CD4-positive, alpha-beta memory T cell (primary cell): ENCODE measurements at regions not wholly inside any gene's neighbourhood (a gene's known extent, or its start where the extent isn't known, plus 50 kb on each side); places are given as distances from the start of the nearest gene placed in this dataset.
A peak's percentile ranks its signal among the peaks of the same experiment; 100 is the strongest.
"Not testable (repeated sequence)": the region's sequence is repeated elsewhere in the genome, so short reads cannot be mapped to it uniquely, and the experiment has no call there.

Source experiments
- CTCF ChIA-PET: fragments of 350-600 bp; sonication (Branson Sonifier 250); formaldehyde crosslinking; loops from one replicate; lab custom pipeline; 2021; ENCODE audit warnings: inconsistent platforms; ENCODE audit not compliant: partially characterized antibody; lab: Charles Lee
- POLR2A ChIA-PET: fragments of 350-600 bp; sonication (Branson Sonifier 250); formaldehyde crosslinking; loops from one replicate; lab custom pipeline; 2021; ENCODE audit not compliant: partially characterized antibody; lab: Charles Lee
- DNase-seq, 5 donors: peaks; one replicate each; pipeline versions ENCODE4 v3.0.0 to v3.0.0-alpha.2; 2020 to 2022; ENCODE audit warnings: mixed read lengths in 1 of 5
- H3K27ac ChIP-seq: one replicate; pipeline ENCODE4 v1.7.0; 2013; ENCODE audit warnings: low read depth, low read length
- H3K27me3 ChIP-seq: 2 replicates; pipeline ENCODE4 v1.7.0; 2013; ENCODE audit warnings: mild to moderate bottlenecking, low read length, moderate library complexity; ENCODE audit not compliant: insufficient read depth
- H3K36me3 ChIP-seq: 2 replicates; pipeline ENCODE4 v1.7.0; 2013; ENCODE audit warnings: mild to moderate bottlenecking, low read length, moderate library complexity; ENCODE audit not compliant: insufficient read depth
- H3K4me1 ChIP-seq: 2 replicates; pipeline ENCODE4 v1.7.0; 2013; ENCODE audit warnings: mild to moderate bottlenecking, low read length, moderate library complexity; ENCODE audit not compliant: insufficient read depth
- H3K4me3 ChIP-seq, 2 donors: one replicate each; pipeline ENCODE4 v1.7.0; 2013; ENCODE audit warnings: low read length in 2 of 2, mild to moderate bottlenecking in 1 of 2
- H3K9me3 ChIP-seq, 2 donors: one replicate each; pipeline ENCODE4 v1.7.0; 2013; ENCODE audit warnings: low read length in 2 of 2, control low read depth in 1 of 2; ENCODE audit not compliant: control insufficient read depth in 1 of 2
- H3K27ac Mint-ChIP-seq, 7 donors: one replicate each; pipeline ENCODE4 v1.8.0; 2020 to 2021; ENCODE audit warnings: mixed read lengths in 7 of 7, mild to moderate bottlenecking in 6 of 7, inconsistent platforms in 3 of 7, moderate library complexity in 3 of 7
- H3K27me3 Mint-ChIP-seq, 2 donors: one replicate each; pipeline ENCODE4 v1.8.0; 2020 to 2021; ENCODE audit warnings: mixed read lengths in 2 of 2
- H3K36me3 Mint-ChIP-seq, 2 donors: one replicate each; pipeline ENCODE4 v1.8.0; 2020 to 2021; ENCODE audit warnings: mixed read lengths in 2 of 2, inconsistent platforms in 1 of 2, mild to moderate bottlenecking in 1 of 2
- H3K4me1 Mint-ChIP-seq, 4 donors: one replicate each; pipeline ENCODE4 v1.8.0; 2020 to 2021; ENCODE audit warnings: mixed read lengths in 4 of 4, mild to moderate bottlenecking in 1 of 4
- H3K4me3 Mint-ChIP-seq, 8 donors: one replicate each; pipeline ENCODE4 v1.8.0; 2020 to 2021; ENCODE audit warnings: mixed read lengths in 8 of 8, mild to moderate bottlenecking in 7 of 8, moderate library complexity in 6 of 8, inconsistent platforms in 3 of 8
- H3K9me3 Mint-ChIP-seq, 8 donors: one replicate each; pipeline ENCODE4 v1.8.0; 2020 to 2021; ENCODE audit warnings: mixed read lengths in 8 of 8, mild to moderate bottlenecking in 5 of 8, inconsistent platforms in 3 of 8, moderate library complexity in 1 of 8
- intact Hi-C: fragments of 100-400 bp; cut with micrococcal nuclease; formaldehyde crosslinking; loops from one replicate; pipeline ENCODE4 v1.15.1; 2023

- Mint-ChIP-seq H3K4me3 (no peak overlapping the region), H3K36me3 (no peaks in the 10 kb centered on the region), H3K9me3 (no peaks in the 10 kb centered on the region), H3K4me1 (peaks cover 0 to 4% (median 1%) of the 10 kb centered on the region in 4 donors), H3K27ac (no peak overlapping the region), H3K27me3 (peaks cover 8 to 31% of the 10 kb centered on the region in 2 donors)
- Histone ChIP-seq H3K9me3 (no peaks in the 10 kb centered on the region), H3K27me3 (no peaks in the 10 kb centered on the region), H3K4me1 (no peaks in the 10 kb centered on the region), H3K4me3 (no peak overlapping the region), H3K27ac (no peak overlapping the region), H3K36me3 (no peaks in the 10 kb centered on the region)
- DNase-seq: no peak
- intact Hi-C loops: no loop called here
- ChIA-PET CTCF (interaction anchor here (0.6 to 3.4 kb wide), 9 partner anchors 8 to 356 kb away, joined by 3 to 14 read pairs (median 4); no protein-coding TSS in a partner anchor), POLR2A (no interaction called here)
These were observed 71.0 kb downstream of the RASL11A start for GRCh38 chr13:27341616-27342015.

DNA sequence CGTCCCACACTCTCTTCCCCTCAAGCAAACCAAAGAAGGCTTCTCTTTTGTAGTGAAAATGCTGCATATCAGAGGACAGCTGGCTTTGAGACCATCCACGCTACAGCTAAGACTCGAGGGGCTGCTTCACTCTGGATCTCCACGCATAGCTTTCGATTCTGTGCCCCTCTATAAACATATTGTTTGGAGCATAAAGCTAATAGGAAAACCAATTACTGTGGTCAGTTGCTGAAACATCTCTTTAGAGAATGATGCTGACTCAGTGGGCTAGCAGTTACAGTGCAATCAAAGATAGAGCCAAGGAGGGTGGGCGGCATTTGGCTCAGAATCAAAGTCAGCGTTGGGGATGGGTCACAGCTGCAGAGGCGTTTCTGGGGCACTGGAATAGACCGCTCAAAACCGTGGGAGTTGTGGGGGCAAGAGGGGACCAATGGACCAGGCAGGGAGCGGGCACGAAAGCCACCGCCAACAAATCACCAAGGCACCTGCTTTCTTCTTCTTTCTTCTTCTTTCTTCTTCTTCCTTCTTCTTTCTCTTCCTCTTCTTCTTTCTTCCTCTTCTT lies 76.7 kb downstream of the RASL11A start:
- intact Hi-C loops: no loop called here
- Mint-ChIP-seq H3K27ac (no peak overlapping the region), H3K4me3 (no peak overlapping the region), H3K36me3 (no peaks in the 10 kb centered on the region), H3K27me3 (peaks cover 14 to 29% of the 10 kb centered on the region in 2 donors), H3K4me1 (no peaks in the 10 kb centered on the region), H3K9me3 (peaks cover 0 to 6% (median 0%) of the 10 kb centered on the region in 8 donors)
- ChIA-PET CTCF (interaction anchor here (1.0 to 9.6 kb wide), 5 partner anchors 8 to 362 kb away, joined by 3 to 63 read pairs (median 6); no protein-coding TSS in a partner anchor), POLR2A (no interaction called here)
- DNase-seq: no peak
- Histone ChIP-seq H3K36me3 (no peaks in the 10 kb centered on the region), H3K4me3 (no peak overlapping the region), H3K27ac (no peak overlapping the region), H3K4me1 (no peaks in the 10 kb centered on the region), H3K27me3 (no peaks in the 10 kb centered on the region), H3K9me3 (no peaks in the 10 kb centered on the region)

GRCh38 chr13:27348461-27348860 lies 76.0 kb upstream of the GTF3A start:
- H3K4me3 ChIP-seq: no peak overlapping the region
- no peaks in the 10 kb centered on the region for H3K9me3 ChIP-seq
- peaks cover 1% of the 10 kb centered on the region for H3K4me1 ChIP-seq
- H3K27ac ChIP-seq: no peak overlapping the region
- Mint-ChIP-seq H3K9me3 (peaks cover 0 to 6% (median 0%) of the 10 kb centered on the region in 8 donors), H3K4me3 (no peak overlapping the region), H3K4me1 (peaks cover 7 to 9% (median 8%) of the 10 kb centered on the region in 4 donors), H3K27me3 (peaks cover 10 to 24% of the 10 kb centered on the region in 2 donors), H3K36me3 (no peaks in the 10 kb centered on the region), H3K27ac (no peak overlapping the region)
- intact Hi-C loops: no loop called here
- CTCF ChIA-PET: interaction anchor here (1.2 to 9.6 kb wide), 6 partner anchors 9 to 365 kb away, joined by 3 to 63 read pairs (median 6); no protein-coding TSS in a partner anchor
- no peaks in the 10 kb centered on the region for H3K27me3 ChIP-seq
- DNase-seq: no peak
- no peaks in the 10 kb centered on the region for H3K36me3 ChIP-seq
- POLR2A ChIA-PET: no interaction called here

- Histone ChIP-seq H3K27ac (no peak overlapping the region), H3K27me3 (no peaks in the 10 kb centered on the region), H3K4me1 (peaks cover 5% of the 10 kb centered on the region), H3K36me3 (no peaks in the 10 kb centered on the region), H3K9me3 (no peaks in the 10 kb centered on the region), H3K4me3 (no peak overlapping the region)
- intact Hi-C loops: no loop called here
- H3K36me3 Mint-ChIP-seq: no peaks in the 10 kb centered on the region
- CTCF ChIA-PET: interaction anchor here (1.0 to 9.6 kb wide), 7 partner anchors 9 to 378 kb away, joined by 3 to 63 read pairs (median 6); no protein-coding TSS in a partner anchor
- H3K27me3 Mint-ChIP-seq: peaks cover 10 to 21% of the 10 kb centered on the region in 2 donors
- peaks cover 0 to 6% (median 0%) of the 10 kb centered on the region in 8 donors for H3K9me3 Mint-ChIP-seq
- peaks cover 9 to 13% (median 12%) of the 10 kb centered on the region in 4 donors for H3K4me1 Mint-ChIP-seq
- DNase-seq: no peak
- POLR2A ChIA-PET: no interaction called here
- no peak overlapping the region for H3K27ac Mint-ChIP-seq
- H3K4me3 Mint-ChIP-seq: no peak overlapping the region
These were observed 75.0 kb upstream of the GTF3A start for GRCh38 chr13:27349458-27349857.

DNA sequence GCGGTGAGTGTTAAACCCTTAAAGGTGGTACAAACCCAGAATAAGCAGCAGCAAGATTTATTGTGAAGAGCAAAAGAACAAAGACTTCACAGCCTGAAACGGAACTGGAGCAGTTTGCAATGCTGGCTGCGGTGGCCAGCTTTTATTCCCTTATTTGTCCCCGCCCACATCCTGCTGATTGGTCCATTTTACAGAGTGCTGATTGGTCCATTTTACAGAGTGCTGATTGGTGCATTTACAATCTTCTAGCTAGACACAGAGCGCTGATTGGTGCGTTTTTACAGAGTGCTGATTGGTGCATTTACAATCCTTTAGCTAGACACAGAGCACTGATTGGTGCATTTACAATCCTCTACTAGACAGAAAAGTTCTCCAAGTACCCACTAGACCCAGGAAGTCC lies 73.6 kb upstream of the GTF3A start:
- H3K27me3 Mint-ChIP-seq: peaks cover 6 to 16% of the 10 kb centered on the region in 2 donors
- H3K36me3 Mint-ChIP-seq, H3K36me3 ChIP-seq, H3K27ac ChIP-seq, H3K9me3 ChIP-seq, H3K4me3 Mint-ChIP-seq, DNase-seq, H3K4me3 ChIP-seq, H3K27ac Mint-ChIP-seq, H3K9me3 Mint-ChIP-seq, intact Hi-C loops, H3K27me3 ChIP-seq, POLR2A ChIA-PET, H3K4me1 ChIP-seq: not testable (repeated sequence)
- peaks cover 9 to 13% (median 12%) of the 10 kb centered on the region in 4 donors for H3K4me1 Mint-ChIP-seq
- CTCF ChIA-PET: interaction anchor here (1.5 to 16.1 kb wide), 3 partner anchors 9 to 365 kb away, joined by 3 to 354 read pairs (median 63); no protein-coding TSS in a partner anchor

- Mint-ChIP-seq H3K27me3 (peaks cover 0 to 10% of the 10 kb centered on the region in 2 donors), H3K4me1 (peaks cover 9 to 13% (median 12%) of the 10 kb centered on the region in 4 donors), H3K36me3 (no peaks in the 10 kb centered on the region), H3K4me3 (peak overlapping the region in 7 of 8 donors; percentile 45 to 80 (median 69)), H3K9me3 (peaks cover 0 to 6% (median 0%) of the 10 kb centered on the region in 8 donors), H3K27ac (peak overlapping the region in 3 of 7 donors; percentile 19 to 63 (median 62))
- ChIA-PET CTCF (interaction anchor here (1.5 to 16.1 kb wide), 4 partner anchors 9 to 474 kb away, joined by 4 to 354 read pairs (median 35); no protein-coding TSS in a partner anchor), POLR2A (no interaction called here)
- no peaks in the 10 kb centered on the region for H3K9me3 ChIP-seq
- peaks cover 5% of the 10 kb centered on the region for H3K4me1 ChIP-seq
- H3K27me3 ChIP-seq: no peaks in the 10 kb centered on the region
- DNase-seq: no peak
- no peaks in the 10 kb centered on the region for H3K36me3 ChIP-seq
- no peak overlapping the region for H3K27ac ChIP-seq
- no peak overlapping the region for H3K4me3 ChIP-seq
- intact Hi-C loops: no loop called here
These were observed 71.7 kb upstream of the GTF3A start for GRCh38 chr13:27352698-27353097.

DNA sequence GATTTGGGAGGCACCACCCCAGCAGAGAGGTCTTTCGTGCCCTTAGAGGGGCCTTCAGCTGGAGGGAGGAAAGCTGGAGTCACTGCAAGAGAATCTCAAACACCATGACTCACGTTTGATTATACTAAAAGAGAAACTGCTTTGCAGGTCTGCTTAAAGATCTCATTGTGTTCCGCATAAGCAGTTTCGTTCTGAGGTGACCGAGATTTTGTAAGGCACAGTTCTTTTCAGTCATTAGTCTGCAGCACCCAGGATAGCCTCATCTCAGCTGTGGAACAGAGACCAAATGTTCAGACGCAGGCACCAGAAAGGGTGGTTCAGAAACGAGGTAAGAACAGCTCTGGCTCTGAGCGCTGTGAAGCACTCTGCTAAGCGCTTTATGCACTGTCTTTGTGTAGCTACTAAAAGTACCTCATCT lies 71.2 kb upstream of the GTF3A start:
- no peaks in the 10 kb centered on the region for H3K9me3 ChIP-seq
- H3K4me1 Mint-ChIP-seq: peaks cover 9 to 13% (median 12%) of the 10 kb centered on the region in 4 donors
- H3K4me3 Mint-ChIP-seq: peak overlapping the region; percentile 45 to 80 (median 70)
- intact Hi-C loops: no loop called here
- peaks cover 0 to 6% (median 0%) of the 10 kb centered on the region in 8 donors for H3K9me3 Mint-ChIP-seq
- no peak overlapping the region for H3K27ac ChIP-seq
- ChIA-PET CTCF (interaction anchor here (1.5 to 16.1 kb wide), 3 partner anchors 9 to 367 kb away, joined by 4 to 354 read pairs (median 63); no protein-coding TSS in a partner anchor), POLR2A (no interaction called here)
- H3K27me3 Mint-ChIP-seq: peaks cover 0 to 10% of the 10 kb centered on the region in 2 donors
- peak overlapping the region in 1 of 2 donors; percentile 8 for H3K4me3 ChIP-seq
- peak in 1 of 5 donors; percentile 9 for DNase-seq
- peaks cover 5% of the 10 kb centered on the region for H3K4me1 ChIP-seq
- no peaks in the 10 kb centered on the region for H3K36me3 Mint-ChIP-seq
- H3K27me3 ChIP-seq: no peaks in the 10 kb centered on the region
- H3K27ac Mint-ChIP-seq: peak overlapping the region in 5 of 7 donors; percentile 41 to 81 (median 62)
- no peaks in the 10 kb centered on the region for H3K36me3 ChIP-seq
